HL-60 (cell line): ENCODE measurements at regions not wholly inside any gene's neighbourhood (a gene's known extent, or its start where the extent isn't known, plus 50 kb on each side); places are given as distances from the start of the nearest gene placed in this dataset.

ENCODE experiments used
- POLR2AphosphoS5 ChIP-seq: IDR thresholded peaks from 2 replicates; pipeline ENCODE4 v1.6.1; 2012; ENCODE audit warnings: low read depth
- TF ChIP-seq, protein P1 (sequence below): IDR thresholded peaks from one replicate; pipeline ENCODE4 v1.5.1; 2011; ENCODE audit warnings: low read length, control low read depth, inconsistent platforms; ENCODE audit not compliant: insufficient read depth

DNA sequence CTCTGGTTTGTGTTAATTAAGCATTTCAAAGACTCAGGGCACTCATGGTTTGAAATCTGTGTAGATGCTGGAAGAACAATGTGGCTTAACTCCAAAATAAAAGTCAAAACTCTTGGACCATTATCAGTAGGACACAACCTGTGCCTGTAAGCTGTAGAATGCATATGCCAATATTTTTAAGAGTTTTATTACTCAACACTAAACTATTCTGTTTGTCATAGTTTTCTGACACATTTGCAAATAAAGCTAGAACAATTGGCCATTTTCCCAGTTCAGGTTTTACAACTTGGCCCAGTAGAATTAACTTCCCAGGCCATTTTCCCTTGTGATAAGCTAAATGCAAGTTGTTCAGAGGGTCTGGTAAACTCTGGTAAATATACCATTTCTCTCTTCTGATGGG lies 713.1 kb downstream of the CBLN2 start:
- TF ChIP-seq, protein P1, sequence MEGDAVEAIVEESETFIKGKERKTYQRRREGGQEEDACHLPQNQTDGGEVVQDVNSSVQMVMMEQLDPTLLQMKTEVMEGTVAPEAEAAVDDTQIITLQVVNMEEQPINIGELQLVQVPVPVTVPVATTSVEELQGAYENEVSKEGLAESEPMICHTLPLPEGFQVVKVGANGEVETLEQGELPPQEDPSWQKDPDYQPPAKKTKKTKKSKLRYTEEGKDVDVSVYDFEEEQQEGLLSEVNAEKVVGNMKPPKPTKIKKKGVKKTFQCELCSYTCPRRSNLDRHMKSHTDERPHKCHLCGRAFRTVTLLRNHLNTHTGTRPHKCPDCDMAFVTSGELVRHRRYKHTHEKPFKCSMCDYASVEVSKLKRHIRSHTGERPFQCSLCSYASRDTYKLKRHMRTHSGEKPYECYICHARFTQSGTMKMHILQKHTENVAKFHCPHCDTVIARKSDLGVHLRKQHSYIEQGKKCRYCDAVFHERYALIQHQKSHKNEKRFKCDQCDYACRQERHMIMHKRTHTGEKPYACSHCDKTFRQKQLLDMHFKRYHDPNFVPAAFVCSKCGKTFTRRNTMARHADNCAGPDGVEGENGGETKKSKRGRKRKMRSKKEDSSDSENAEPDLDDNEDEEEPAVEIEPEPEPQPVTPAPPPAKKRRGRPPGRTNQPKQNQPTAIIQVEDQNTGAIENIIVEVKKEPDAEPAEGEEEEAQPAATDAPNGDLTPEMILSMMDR, result no peak
- no peak for TF ChIP-seq POLR2AphosphoS5
